Calu3 (cell line): ENCODE measurements at regions not wholly inside any gene's neighbourhood (a gene's known extent, or its start where the extent isn't known, plus 50 kb on each side); places are given as distances from the start of the nearest gene placed in this dataset.

ENCODE experiments used
- BruUV-seq: library from RNA; stranded (reverse); fragments of 400-500 nt; replicated peaks from 2 replicates; lab custom pipeline; 2021; lab: Mats Ljungman, UMichigan
- CTCF ChIA-PET: fragments of 300-600 bp; sonication (Branson Sonifier 250); formaldehyde crosslinking; loops from one replicate; lab custom pipeline; 2022; ENCODE audit warnings: antibody characterized with exemption; lab: Charles Lee
- DNase-seq: peaks from one replicate; pipeline ENCODE4 v3.0.0; 2022
- H3K27ac Mint-ChIP-seq: one replicate; pipeline ENCODE4 v1.8.0; 2022; ENCODE audit warnings: mixed read lengths; ENCODE audit not compliant: unreplicated experiment
- H3K27me3 Mint-ChIP-seq: one replicate; pipeline ENCODE4 v1.8.0; 2022; ENCODE audit warnings: mixed read lengths; ENCODE audit not compliant: unreplicated experiment
- H3K36me3 Mint-ChIP-seq: one replicate; pipeline ENCODE4 v1.8.0; 2022; ENCODE audit warnings: mild to moderate bottlenecking, moderate library complexity, mixed read lengths; ENCODE audit not compliant: insufficient read depth, unreplicated experiment
- H3K4me1 Mint-ChIP-seq: one replicate; pipeline ENCODE4 v1.8.0; 2022; ENCODE audit warnings: mild to moderate bottlenecking, low read depth, mixed read lengths; ENCODE audit not compliant: unreplicated experiment
- H3K4me3 Mint-ChIP-seq: one replicate; pipeline ENCODE4 v1.8.0; 2022; ENCODE audit warnings: mild to moderate bottlenecking, low read depth, moderate library complexity, mixed read lengths; ENCODE audit not compliant: unreplicated experiment
- H3K9me3 Mint-ChIP-seq: one replicate; pipeline ENCODE4 v1.8.0; 2022; ENCODE audit warnings: low read depth, mixed read lengths; ENCODE audit not compliant: unreplicated experiment
- intact Hi-C: fragments of 100-400 bp; cut with micrococcal nuclease; formaldehyde crosslinking; loops from one replicate; pipeline ENCODE4 v1.10.0; 2022; ENCODE audit not compliant: unreplicated experiment
- TF ChIP-seq, protein P1 (sequence below): fragments of 200-600 bp; IDR thresholded peaks from one replicate; pipeline ENCODE4 v1.8.0; 2022; ENCODE audit warnings: antibody characterized with exemption; ENCODE audit not compliant: unreplicated experiment

DNA sequence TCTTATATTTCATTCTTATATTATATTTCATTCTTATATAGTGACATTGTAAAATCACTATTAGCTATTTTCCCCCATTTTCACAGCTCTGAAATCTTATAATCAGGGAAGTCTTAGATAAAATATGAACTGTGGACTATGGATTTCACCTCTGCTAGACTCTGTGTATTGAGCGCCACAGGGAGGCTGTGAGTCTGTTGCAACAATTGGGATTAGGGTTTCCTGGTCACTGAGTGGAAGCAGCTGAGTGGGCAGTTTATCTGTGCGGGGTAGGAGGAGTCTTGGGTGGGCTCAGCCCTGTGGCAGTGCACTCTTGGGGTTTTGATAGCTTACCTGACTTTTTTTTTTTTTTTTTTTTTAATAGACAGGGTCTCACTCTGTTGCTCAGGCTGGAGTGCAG is 249.5 kb downstream of the PTTG2 start:
- no peak for DNase-seq
- no peaks in the 10 kb centered on the region for H3K4me1 Mint-ChIP-seq
- intact Hi-C loops, result no loop called here
- no peak overlapping the region for H3K27ac Mint-ChIP-seq
- TF ChIP-seq, protein P1, sequence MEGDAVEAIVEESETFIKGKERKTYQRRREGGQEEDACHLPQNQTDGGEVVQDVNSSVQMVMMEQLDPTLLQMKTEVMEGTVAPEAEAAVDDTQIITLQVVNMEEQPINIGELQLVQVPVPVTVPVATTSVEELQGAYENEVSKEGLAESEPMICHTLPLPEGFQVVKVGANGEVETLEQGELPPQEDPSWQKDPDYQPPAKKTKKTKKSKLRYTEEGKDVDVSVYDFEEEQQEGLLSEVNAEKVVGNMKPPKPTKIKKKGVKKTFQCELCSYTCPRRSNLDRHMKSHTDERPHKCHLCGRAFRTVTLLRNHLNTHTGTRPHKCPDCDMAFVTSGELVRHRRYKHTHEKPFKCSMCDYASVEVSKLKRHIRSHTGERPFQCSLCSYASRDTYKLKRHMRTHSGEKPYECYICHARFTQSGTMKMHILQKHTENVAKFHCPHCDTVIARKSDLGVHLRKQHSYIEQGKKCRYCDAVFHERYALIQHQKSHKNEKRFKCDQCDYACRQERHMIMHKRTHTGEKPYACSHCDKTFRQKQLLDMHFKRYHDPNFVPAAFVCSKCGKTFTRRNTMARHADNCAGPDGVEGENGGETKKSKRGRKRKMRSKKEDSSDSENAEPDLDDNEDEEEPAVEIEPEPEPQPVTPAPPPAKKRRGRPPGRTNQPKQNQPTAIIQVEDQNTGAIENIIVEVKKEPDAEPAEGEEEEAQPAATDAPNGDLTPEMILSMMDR, result no peak
- H3K4me3 Mint-ChIP-seq, result no peak overlapping the region
- no peaks in the 10 kb centered on the region for H3K27me3 Mint-ChIP-seq
- peaks cover 2% of the 10 kb centered on the region for H3K9me3 Mint-ChIP-seq
- H3K36me3 Mint-ChIP-seq, result no peaks in the 10 kb centered on the region
- no TSS peak for BruUV-seq
- CTCF ChIA-PET, result interaction anchor here (0.7 kb wide), 1 partner anchor 24 kb away, joined by 4 read pairs; no protein-coding TSS in a partner anchor

DNA sequence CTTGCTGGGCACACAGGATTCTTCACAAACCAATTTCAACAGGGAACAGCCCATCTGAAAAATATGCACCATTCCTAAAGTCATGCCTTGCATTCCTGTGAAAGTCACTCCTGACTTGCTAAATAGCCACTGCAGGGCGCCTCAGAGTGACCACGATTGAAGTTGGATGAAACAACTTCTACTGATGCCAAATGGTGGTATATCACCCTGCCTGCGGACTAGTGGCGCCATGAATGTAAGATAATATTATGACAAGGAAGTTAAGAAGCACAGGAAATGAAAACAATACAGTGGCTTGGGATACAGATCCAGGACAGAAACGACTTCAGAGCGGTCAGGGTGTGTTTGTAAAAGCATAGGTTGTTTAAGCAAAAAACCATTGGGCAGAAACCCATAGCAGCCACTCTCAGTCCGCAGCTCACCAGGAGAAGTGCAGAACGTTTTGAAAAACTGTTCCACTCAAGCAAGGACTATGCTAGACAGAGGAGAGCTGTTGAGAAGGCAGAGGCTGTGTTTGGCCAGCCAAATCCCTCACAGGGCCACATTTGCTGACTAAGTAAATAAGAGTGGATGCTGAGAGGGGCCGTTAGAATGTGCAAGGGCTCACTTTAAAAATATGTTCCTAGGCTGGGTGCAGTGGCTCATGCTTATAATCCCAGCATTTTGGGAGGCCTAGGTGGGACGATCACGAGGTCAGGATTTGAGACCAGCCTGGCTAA is 250.4 kb downstream of the PTTG2 start:
- CTCF ChIA-PET, result no interaction called here
- H3K36me3 Mint-ChIP-seq, result no peaks in the 10 kb centered on the region
- H3K4me3 Mint-ChIP-seq, result no peak overlapping the region
- BruUV-seq, result no TSS peak
- no peaks in the 10 kb centered on the region for H3K27me3 Mint-ChIP-seq
- H3K27ac Mint-ChIP-seq, result no peak overlapping the region
- TF ChIP-seq, protein P1, result no peak
- peaks cover 2% of the 10 kb centered on the region for H3K9me3 Mint-ChIP-seq
- intact Hi-C loops, result no loop called here
- DNase-seq, result no peak
- H3K4me1 Mint-ChIP-seq, result no peaks in the 10 kb centered on the region

- Mint-ChIP-seq H3K27ac (no peak overlapping the region), H3K9me3 (peaks cover 2% of the 10 kb centered on the region), H3K4me1 (no peaks in the 10 kb centered on the region), H3K4me3 (no peak overlapping the region), H3K36me3 (no peaks in the 10 kb centered on the region), H3K27me3 (no peaks in the 10 kb centered on the region)
- CTCF ChIA-PET, result no interaction called here
- DNase-seq, result no peak
- TF ChIP-seq, protein P1, result no peak
- no TSS peak for BruUV-seq
- intact Hi-C loops, result no loop called here
Measured at GRCh38 chr4:38211885-38212284, 251.7 kb downstream of the PTTG2 start.

GRCh38 chr4:38213083-38213805 is 253.0 kb downstream of the PTTG2 start:
- no peaks in the 10 kb centered on the region for H3K4me1 Mint-ChIP-seq
- H3K36me3 Mint-ChIP-seq, result no peaks in the 10 kb centered on the region
- no peaks in the 10 kb centered on the region for H3K27me3 Mint-ChIP-seq
- H3K9me3 Mint-ChIP-seq, result peaks cover 2% of the 10 kb centered on the region
- no peak overlapping the region for H3K4me3 Mint-ChIP-seq
- H3K27ac Mint-ChIP-seq, result no peak overlapping the region
- CTCF ChIA-PET, result no interaction called here
- no peak for DNase-seq
- TF ChIP-seq, protein P1, result no peak
- no TSS peak for BruUV-seq
- intact Hi-C loops, result no loop called here
